GM19468 (cell line): ENCODE measurements at regions not wholly inside any gene's neighbourhood (a gene's known extent, or its start where the extent isn't known, plus 50 kb on each side); places are given as distances from the start of the nearest gene placed in this dataset.
"Not testable (repeated sequence)": the region's sequence is repeated elsewhere in the genome, so short reads cannot be mapped to it uniquely, and the experiment has no call there.

Experiments
- ATAC-seq: cut with Tn5 transposase; IDR thresholded peaks from one replicate; pipeline ENCODE4 v1.9.1; 2021; ENCODE audit warnings: mild to moderate bottlenecking, moderate library complexity, moderate number of reproducible peaks; ENCODE audit not compliant: unreplicated experiment; ENCODE audit errors: extremely low read depth

GRCh38 chr9:28503573-28503972, 930.3 kb upstream of the C9orf72 start:
- no peak for ATAC-seq

GRCh38 chr9:28518439-28518838, 945.2 kb upstream of the C9orf72 start:
- no peak for ATAC-seq

GRCh38 chr9:28524309-28524708, 951.0 kb upstream of the C9orf72 start:
- ATAC-seq, result not testable (repeated sequence)

GRCh38 chr9:28528049-28528448, 954.8 kb upstream of the C9orf72 start:
- no peak for ATAC-seq

GRCh38 chr9:28538132-28538531, 964.9 kb upstream of the C9orf72 start:
- no peak for ATAC-seq

DNA sequence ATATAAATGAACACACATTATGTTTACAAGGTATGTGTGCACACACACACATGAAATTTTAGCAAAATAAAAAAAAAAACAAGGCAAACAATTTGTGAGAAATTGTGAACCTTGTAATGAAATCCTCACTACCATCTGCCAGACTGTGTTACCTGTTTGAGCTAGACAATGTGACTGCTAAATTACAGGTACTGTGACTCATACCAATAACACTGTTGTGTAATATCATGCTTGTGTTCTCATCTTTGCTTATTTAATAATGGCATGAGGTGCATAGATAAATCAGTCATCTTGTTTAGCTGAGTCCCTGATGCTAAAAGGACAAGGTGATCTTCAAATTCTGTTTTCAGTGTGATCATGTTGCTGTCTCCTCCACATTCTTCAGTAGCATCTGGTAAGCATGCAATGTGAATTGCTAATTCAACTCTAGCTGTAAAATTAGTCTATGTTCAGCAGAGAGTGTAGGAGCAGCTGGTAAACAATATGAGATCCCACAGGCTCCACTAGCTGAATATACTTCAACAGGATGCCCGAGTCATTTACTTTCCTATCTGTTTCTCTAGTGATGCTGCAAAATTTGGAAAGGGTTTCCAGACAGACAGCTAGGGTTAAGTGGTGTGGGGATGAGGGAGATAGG, 966.3 kb upstream of the C9orf72 start:
- ATAC-seq, result no peak

- ATAC-seq, result no peak
These were observed 969.6 kb upstream of the C9orf72 start for GRCh38 chr9:28542928-28543327.

- ATAC-seq, result no peak
These were observed 974.2 kb upstream of the C9orf72 start for GRCh38 chr9:28547527-28547926.

DNA sequence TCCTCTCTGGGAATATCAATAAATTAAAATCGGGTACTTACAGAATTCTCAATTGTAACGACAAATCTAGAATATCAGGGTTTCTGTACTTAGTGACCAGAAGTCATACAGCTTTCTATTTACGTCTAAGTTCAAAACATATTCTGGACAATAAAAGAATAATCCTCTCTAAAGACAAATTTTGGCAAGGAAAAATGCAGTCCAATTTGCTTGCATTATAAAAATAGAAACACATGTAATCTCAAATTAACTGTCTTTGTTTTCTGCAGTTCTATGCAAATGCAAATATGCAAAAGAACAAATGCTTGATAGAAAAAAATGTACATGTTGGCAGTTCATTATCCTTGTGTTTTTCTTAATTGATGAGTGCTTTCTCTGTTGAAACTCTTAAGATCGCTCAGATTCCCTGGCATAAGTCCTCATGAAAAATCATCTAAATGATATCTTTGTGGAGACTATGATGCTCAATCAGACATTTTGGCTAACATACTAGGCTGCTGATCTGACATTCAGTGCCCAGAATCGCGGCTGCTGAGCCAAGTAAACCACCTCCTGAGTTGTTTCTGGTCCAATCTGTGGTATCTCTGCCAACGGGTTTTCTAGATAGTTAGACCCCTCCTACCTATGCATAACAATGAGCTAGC, 990.1 kb upstream of the C9orf72 start:
- ATAC-seq, result no peak

DNA sequence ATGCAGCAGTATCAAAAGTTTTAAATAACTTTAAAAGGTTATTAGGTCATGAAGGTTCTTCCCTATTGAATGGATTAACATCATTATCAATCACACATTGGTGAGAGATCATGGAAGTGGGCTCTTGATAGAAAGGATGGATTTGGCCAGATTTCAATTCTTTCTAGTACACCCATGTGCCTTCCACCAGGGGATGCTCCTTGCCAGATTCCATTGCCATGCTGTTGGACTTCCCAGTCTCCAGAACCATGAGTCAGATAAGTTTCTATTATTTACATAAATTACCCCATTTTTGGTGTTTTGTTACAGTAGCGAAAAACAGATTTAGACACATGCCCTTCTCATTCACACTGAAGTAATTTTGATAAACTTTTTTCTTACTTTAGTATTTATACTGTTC, 1010.6 kb upstream of the C9orf72 start:
- no peak for ATAC-seq

- ATAC-seq, result no peak
These were observed 1011.3 kb upstream of the C9orf72 start for GRCh38 chr9:28584542-28584941.

- ATAC-seq, result no peak
These were observed 1013.8 kb upstream of the C9orf72 start for GRCh38 chr9:28587052-28587451.

GRCh38 chr9:28598408-28598807, 1025.1 kb upstream of the C9orf72 start:
- no peak for ATAC-seq

GRCh38 chr9:28600226-28600625, 1026.9 kb upstream of the C9orf72 start:
- no peak for ATAC-seq

GRCh38 chr9:28607843-28608242, 1034.6 kb upstream of the C9orf72 start:
- no peak for ATAC-seq

- no peak for ATAC-seq
These were observed 1037.1 kb upstream of the C9orf72 start for GRCh38 chr9:28610339-28610738.

DNA sequence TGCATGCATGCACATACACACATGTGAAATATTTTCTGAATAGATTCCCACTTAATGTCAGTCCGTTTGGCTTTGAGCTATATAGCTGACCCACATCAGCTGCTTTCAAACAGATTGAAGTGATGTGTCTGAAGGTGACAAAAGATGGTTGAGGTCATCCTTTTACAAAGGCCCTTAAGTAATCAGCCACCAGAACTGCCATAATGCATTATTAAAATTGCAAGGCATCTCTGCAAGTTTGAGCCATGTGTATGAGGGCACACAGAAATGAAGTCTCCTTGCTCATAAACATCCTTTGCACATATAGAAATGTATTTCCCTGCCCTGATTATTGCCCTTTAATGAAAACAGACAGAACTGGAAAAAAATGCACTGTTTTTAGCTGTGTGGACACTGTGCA, 1043.0 kb upstream of the C9orf72 start:
- ATAC-seq, result no peak

DNA sequence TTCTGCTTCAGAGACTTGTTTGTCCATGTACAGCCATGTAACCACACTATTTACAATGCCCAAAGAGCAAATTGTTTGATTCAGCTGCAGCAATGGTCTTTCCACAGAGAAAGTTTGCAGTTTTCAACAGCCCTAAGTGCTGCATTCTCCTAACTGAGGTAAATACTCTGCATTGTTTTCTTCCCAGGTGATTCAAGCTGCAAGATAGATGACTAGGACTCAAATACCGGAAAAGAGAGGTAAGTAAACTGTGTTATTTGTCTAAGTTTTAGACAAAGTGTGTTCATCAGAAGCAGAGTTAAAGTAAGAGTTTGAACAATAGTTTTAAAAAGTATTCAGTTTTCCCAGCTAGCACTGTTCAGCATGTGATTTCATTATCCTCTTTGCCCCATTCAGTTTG, 1046.7 kb upstream of the C9orf72 start:
- no peak for ATAC-seq

DNA sequence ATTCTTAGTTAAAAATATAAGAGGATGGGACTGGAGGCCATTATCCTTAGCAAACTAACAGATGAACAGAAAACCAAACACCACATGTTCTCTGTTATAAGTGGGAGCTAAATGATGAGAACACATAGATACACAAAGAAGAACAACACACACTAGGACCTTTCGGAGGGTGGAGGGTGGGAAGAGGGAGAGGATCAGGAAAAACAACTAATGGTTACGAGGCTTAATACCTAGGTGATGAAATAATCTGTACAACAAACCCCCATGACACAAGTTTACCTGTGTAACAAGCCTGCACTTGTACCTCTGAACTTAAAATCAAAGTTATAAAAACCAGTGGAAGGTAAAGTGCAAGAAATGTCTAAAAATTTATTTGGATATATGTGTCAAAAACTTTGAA, 1047.4 kb upstream of the C9orf72 start:
- no peak for ATAC-seq

- no peak for ATAC-seq
These were observed 1051.5 kb upstream of the C9orf72 start for GRCh38 chr9:28624771-28625170.

- ATAC-seq, result no peak
These were observed 1054.8 kb upstream of the C9orf72 start for GRCh38 chr9:28628031-28628430.

DNA sequence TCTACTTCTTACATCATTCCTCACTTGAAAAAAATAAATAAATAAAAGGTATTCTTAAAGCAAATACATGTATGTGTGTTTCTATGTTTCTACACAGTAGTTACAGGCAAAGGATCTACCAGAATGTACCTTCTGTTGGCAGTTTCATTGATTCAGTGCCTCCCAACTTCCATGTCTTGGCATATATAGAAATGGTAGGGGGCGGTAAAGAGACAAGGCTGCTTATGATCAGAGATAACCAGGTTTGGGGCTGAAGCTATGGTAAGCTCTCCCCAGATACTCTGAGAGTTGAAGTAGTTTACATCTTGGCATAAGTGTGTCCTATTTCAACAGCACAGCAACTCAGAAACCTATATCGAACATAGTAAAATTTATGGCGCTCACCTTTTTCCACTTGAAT, 1075.4 kb upstream of the C9orf72 start:
- no peak for ATAC-seq
